GM21515 (cell line): ENCODE measurements at regions not wholly inside any gene's neighbourhood (a gene's known extent, or its start where the extent isn't known, plus 50 kb on each side); places are given as distances from the start of the nearest gene placed in this dataset.

ENCODE experiments used
- ATAC-seq: cut with Tn5 transposase; IDR thresholded peaks from one replicate; pipeline ENCODE4 v1.9.1; 2021; ENCODE audit not compliant: unreplicated experiment

DNA sequence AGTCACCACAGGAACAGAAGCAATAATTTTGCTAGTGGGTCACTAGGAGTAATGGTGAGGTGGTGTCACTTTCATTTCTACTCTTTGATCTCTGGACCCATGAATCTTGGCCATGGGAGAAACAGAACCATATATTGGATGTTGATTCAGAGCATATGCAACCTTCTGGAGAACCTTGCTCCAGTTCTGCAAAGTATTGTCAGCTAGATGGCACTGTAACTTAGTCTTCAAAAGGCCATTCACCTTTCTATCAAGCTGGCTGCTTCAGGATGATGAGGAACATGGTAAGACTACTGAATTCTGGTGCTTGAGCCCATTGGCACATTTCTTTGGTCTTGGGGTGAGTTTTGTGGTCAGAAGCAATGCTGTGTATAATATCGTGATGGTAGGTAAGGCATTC is 129.1 kb upstream of the FBN2 start:
- no peak for ATAC-seq

DNA sequence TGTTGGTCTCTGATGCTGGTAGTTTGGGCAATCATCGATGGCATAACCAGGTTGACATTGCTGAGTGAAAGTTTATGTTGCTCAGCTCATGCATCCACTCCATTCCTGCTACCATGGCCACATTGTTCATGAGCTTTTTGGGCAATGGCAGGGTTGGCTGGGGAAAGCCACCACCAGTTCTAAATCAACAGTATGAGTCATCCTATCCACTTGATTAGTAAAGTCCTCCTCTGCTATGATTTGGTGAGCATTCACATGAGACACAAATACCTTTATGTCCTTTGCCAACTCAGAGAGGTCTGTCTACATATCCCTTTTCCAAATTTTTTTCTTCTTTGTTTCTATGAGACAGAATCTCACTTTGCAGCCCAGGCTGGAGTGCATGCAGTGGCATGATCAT is 129.7 kb upstream of the FBN2 start:
- ATAC-seq = no peak

DNA sequence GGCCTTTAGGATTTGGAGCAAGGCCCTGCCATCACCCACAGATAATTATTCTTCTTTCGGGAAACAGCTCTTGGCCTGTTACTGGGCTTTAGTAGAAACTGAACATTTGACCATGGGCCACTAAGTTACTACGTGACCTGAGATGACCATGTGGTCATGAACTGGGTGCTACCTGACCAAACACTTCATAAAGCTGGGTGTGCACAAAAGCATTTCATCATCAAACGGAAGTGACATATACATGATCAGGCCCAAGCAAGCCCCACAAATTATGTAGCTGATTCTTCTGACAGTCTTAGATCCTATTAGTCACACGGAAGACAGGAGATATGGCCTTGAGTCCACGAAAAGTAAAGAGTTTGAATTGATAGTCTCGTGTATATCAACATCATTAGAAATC is 130.9 kb upstream of the FBN2 start:
- no peak for ATAC-seq

DNA sequence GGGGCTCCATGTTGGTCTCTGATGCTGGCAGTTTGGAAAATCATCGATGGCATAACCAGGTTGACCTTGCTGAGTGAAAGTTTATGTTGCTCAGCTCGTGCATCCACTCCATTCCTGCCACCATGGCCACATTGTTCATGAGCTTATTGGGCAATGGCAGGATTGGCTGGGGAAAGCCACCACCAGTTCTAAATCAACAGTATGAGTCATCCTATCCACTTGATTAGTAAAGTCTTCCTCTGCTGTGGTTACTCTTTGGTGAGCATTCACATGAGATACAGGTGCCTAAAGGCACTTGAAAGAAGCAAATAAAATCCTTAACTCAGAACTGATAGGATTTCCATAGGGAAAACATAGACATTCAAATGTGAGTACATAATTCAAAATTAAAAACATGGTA is 131.8 kb upstream of the FBN2 start:
- no peak for ATAC-seq

DNA sequence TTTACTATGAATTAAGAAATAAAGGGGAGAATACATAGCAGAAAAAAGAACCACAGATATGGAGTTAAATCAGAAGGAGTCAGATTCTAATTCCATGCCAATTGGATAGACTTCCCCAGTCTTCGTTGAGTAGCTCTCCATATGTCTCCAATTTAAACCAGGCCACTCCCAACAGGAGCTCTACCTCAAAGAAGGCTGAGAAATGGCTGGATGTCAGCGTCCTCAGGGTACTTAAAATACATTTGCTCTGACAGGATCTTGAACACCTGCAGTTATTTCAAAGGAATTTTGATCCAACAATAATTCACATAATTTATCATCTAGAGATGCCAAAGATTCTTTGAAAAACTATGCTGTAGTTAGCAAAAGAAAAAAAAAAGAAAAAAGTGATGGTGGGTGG is 133.9 kb upstream of the FBN2 start:
- ATAC-seq = no peak

DNA sequence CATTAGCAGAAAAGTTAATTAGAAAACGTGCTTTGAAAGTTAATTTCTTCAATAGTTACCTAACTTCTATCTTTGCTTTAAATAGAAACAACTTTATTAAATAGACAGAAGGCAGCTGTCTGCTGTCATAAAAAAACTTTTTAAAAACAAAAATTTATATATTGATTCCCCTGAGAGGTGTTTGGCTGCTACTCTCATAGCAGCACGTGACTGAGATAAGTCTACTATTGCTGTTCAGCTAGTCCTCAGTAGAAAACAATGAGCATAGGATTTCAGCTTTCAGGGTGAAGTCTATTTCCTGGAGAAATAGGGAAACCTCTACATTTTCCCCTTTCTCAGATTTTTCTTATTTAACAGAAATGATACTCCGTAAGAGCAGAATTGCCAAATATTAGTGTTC is 135.0 kb upstream of the FBN2 start:
- no peak for ATAC-seq

DNA sequence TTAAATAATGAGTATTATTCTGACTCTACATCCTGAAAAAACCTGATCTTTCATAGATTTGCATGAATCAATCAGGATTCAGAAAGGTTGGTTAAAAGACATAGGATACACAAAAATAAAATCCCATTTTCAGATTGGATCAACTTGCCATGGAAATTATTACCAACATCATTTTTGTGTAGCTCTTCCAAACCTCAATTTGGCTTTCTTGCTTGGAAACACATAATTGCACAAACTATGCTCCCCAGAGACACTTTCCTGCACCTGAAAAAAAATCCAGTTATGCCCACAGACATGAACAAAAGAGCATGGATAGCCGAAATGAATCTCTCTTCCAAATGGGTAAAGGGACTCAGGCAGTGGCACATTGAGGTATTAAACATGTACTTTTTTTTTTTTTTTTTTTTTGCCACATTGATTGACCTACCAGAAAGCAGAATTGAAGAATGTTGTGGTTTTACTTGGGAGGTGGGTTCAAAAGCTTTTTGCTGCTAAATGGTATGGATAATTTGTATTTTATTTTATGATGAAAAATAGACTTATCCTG is 135.4 kb upstream of the FBN2 start:
- no peak for ATAC-seq

DNA sequence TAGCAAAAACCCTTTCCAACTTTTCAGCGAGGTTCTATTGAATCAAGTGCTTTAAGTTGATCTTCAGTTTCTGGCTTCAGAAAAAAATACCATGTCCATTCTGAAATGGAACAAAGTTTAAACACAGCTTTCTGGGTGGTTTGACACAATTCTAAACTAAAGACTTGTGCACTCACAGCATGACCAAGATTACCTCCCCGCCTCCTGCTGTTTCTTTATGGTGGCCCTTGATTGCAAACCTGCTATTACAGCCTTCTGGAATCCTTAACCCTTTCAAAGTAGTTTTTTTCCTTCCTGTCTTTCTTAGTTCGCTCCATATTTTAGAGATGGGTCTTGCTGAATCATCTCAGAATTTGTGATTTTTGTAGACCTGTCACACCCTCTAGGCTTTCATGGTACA is 135.9 kb upstream of the FBN2 start:
- no peak for ATAC-seq

DNA sequence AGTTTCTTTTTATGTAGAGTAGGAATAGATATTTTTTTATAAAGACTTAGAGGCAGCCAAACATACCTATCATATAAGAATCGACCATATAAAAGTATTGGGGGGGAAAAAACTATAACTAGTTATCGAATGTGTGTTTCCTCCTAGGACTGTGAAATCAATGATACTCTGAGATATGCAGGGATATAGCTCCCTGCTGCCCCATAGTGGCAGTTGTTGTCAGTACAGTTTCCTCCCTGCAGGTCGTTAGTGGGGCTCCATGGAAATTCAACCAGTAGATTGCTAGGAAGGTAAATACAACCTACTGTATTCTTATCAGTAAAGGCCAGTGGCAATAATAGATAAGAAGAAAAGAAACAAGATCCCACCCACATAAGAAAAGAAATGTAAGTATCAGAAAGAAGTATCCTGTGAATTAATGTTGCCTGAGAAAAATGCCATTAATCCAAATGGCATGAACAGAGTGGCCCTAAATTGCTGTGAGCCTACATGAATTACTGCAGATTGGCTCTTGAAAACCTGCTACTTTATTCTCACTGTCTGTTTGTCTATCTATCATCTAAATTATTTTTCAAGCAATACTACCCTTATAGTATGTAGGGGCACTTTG is 136.9 kb upstream of the FBN2 start:
- peak; percentile 94 for ATAC-seq

DNA sequence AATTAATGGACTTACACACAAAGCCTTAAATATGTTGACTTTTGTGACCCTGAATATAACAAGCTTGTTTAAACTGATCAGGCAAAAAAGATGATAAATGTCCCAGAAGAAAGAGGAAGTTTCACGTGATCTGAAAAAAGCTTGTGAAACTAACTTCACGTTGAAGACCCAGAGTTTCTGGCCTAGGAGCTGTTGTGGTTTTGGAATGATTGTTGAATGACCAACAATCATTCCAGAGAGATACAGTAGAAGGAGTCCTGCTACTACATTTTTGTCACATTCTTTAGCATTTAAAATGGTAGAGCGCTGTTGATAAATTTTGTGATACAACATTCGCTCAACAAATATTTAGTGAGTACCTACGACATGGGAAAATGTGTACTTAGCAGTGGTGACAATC is 143.1 kb upstream of the FBN2 start:
- ATAC-seq = no peak

DNA sequence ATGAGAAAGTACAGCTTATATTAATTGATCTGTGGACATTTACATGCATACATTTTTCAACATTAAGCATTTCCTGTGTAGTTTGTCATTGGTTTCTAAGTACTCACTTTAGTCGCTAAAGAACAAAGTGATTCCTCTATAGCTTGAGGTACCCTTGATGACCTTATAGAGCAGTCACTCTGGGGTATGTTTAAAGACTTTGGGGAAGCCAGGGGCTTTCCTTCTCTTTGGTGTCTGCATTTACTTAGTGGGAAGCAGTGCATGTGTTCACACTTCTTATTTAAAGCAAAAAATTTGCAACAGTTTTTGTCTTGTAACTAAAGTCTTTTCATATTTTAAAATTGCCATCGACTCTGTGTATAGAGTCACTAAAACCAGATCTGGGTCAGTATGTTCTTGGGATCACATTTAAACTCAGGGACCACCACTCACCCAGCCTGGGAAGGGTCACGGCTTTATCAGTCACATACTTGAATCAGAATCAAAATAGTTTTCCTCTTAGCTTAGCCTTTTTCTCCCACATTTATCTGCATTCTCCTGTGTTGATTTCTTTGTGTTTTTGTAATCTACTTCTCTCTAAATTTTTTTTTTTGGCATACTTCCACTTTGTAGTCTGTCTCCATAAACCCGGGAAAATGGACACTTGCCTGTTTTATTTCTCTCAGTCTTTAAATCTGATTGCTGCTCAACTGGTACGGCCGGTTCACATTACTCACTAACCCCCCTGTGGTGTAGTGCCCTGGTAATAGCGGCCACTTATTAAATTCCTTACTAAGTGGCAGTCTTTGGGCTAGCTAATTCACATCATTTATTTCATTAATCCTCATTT is 143.9 kb upstream of the FBN2 start:
- ATAC-seq = no peak

DNA sequence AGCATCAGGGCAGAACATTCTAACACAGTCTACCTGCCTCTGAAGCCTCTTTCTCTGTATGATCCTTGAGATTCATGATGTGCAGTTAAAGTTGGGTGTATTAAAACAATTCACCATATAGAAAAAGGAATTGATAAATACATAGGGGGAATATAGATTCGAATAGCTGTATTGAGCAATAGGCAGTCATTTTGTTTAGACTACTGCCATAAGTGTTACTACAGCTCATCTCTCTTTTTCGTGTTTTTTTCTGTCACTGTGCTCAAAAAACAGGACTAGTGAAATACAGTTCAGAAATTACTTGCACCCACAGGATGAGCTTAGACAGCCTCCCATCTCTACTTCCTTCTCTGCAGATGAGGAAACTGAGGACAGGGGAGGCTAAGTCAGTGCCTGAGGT is 144.6 kb upstream of the FBN2 start:
- ATAC-seq = no peak

DNA sequence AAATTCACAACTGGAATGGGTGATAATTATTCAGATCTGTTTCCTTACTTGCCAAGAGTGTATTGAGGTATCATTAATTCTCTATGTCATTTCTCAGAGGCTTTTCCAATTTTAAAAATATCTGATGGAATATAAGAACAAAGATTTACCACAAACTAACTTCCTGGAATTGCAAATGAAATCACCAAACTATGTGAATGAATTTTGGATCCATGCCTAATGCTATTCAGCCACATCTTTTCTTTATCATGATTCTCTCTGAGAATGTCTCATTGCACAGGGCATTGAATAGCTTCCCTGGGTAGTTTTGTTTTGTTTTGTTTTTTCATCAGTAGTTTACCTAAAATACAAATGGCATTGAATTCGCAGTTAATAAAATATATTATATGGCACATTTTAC is 146.9 kb upstream of the FBN2 start:
- no peak for ATAC-seq

DNA sequence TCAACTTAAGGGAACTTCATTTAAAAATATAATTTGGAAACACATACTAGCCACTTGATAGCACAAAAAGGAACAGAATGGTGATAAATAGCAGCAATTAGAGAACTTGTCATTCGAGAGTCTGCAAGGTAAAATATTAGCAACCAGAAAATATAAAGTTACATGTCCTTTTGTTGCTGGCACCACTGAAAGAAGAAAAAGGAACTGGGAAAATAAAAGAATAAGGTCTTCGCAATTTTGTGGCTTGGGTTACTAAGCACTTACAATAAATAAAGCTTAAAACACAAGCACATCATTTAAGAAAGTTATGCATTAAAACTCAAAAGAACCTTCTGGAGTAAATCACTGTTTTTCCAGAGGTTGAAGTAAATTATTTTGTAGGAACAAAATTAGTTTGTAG is 149.9 kb upstream of the FBN2 start:
- ATAC-seq = no peak

DNA sequence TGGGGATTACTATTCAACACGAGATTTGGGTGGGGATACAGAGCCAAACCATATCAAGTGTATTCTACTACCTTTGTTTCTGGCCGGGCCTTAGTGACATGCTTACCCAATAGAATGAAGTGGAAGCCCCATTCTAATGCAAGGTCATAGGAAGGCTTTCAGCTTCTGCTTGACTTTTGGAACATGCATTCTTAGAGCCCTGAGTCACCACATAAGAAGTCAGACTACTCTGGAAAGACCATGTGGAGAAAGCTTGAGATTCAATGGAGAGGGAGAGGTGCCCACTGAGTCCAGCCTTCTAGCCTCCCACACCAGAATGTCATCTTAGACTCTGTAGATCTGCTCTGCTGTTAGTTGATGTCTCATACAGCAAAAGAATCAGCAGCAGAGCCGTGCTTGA is 155.7 kb upstream of the FBN2 start:
- ATAC-seq = no peak

DNA sequence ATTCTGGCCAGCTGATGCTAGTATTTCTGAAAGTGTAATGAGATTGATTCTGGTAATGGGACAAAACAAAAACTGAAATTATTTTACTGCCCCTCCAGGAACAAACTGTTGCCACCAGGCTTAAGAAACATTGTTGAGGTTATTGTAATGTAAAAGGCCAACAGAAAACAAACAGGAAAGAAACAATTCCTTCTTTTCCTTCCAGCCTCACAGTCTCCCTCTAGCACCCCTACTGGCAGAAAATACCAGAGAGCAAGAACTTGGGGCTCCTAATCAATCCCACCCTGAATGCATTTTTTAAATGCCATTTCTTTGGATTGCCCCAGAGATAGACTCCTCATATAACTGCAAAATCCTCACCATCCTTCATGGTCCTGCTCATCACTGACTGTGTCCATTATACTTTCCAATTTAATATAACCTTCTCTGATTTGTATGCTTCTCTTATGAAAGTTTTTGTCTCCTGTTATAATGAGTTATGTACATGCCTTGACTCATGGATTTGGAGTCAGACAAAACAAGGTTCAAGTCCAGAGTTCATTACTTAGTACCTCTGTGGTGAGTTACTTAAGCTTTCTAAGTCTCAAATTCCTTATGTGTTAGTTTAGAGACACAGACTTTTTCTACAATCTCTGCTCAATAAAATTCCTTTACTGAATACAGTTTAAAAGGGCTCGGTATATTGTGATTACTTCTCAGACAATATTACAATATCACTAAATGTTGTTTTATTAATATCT is 157.9 kb upstream of the FBN2 start:
- ATAC-seq = no peak

DNA sequence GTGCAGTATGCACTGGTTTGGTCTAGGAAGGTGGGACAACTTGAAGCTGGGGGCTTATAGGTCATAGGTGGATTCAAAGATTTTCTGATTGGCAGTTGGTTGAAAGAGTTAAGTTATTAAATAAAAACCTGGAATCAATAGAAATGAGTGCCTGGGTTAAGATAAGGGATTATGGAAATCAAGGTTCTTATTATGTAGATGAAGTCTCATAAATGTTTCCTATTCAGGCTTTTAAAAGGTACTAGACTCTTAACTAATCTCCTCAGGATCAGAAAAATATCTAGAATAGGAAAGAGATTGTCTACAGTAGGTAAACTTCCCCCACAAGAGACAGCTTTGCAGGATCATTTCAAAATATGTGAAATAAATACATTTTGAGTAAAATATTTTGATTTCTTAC is 163.3 kb upstream of the FBN2 start:
- ATAC-seq = no peak

DNA sequence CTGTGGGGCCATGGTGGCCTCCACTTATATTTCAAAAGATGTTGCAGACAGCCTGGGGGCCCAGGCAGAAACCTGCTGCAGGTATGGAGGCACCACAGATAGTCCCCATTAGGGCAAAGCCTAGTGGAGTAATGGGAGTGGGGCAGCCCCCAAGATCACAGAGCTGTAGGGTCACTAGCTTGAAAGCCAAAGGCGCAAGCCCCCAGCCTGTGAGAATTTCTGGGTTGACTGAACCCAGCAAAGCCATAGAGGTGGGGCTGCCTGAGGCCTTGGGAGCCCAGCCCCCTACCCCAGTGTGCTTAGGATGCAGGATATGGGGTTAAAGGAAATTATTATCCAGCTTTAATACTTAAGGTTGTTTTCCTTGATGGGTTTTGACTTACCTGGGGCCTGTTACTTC is 165.3 kb upstream of the FBN2 start:
- no peak for ATAC-seq

DNA sequence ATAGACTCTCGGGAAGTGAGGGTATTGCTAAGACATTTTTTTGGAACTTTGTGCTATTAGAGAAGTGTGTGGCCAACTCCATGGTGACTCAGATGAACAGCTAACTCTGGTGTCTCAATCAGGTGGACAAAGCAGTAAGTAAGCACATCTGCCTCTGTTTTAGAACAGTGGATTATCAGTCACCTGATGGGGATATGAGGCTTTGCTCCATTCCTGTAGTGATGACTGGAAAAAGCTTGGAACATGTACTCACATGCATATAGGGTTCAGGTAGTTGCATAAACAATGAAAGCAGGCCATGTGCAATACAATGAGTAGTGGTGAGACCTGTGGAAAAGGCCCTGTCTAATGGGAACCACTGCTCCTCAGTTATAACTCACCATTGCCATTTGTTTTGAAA is 168.2 kb upstream of the FBN2 start:
- no peak for ATAC-seq

DNA sequence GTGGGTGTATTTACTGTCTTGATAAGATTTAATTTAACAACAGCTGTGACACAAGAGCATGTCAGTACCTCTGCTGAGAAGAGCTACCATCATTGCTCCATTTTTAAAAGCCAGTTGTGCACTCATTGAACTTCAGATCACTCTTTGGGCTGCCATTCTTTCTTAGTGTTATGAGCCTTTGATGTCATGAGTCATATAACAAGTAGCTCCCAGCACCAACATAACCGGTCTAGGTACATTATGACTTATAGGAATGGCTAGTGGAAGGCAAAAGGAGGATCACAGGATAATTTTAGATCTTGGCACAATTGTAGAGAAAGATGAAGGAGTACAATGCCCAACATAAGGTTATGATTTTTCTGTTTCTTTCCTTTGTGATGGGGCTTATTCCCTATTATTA is 170.8 kb upstream of the FBN2 start:
- no peak for ATAC-seq

DNA sequence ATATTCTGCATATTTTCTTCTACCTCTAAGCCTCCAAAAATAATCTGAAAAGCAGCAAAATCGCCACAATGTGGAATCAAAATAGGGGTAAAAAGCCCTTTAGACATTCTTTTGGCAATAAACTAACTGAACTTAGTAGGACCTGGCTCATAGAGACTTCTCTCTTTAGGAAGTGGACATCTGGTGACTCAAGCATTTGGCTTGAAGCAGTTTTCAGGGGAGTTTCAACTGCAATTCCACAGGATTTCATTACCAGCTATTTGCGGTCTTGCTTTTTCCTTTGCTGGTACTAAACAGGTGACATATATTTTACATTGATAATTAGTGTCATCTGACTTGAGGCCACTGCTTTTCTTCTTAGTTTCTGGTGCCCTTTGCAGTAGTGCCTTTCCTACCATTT is 173.2 kb upstream of the FBN2 start:
- ATAC-seq = no peak

DNA sequence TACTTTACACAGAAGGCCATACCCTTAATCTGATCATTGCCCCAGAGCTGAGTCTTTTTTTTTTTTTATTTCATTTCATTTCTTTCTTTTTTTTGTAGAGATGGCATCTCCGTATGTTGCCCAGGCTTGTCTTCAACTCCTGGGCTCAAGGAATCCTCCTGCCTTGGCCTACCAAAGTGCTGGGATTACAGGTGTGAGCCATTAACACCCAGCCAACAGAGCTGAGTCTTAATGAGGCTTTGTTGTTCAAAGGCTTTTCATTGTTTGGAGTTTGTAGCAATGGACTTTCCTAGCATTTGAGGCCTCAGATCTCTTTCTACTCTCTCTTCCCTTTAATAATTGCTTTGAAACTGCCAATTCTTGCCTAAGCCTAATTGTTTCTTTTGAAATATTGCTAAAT is 176.5 kb upstream of the FBN2 start:
- no peak for ATAC-seq
